ENCODE measurements at regions not wholly inside any gene's neighbourhood (a gene's known extent, or its start where the extent isn't known, plus 50 kb on each side); places are given as distances from the start of the nearest gene placed in this dataset.

DNA sequence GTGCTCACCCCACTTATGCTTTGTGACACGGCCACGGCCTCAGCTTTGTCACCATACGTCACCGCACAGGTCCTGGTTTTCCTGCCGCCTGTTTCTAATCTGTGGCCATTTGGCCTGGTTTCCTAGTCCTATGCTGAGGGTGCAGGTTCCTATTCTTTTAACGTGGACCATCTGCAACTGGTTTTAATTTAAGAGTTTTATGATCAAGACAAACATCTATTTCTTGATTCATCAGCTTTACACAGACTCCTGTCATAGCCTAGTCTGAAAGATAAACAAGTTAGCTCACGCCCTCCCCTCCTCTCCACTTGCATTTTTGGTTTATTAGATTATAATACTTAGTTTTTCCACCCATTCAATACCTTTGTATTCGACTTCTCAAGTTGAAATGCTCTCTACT lies 97.5 kb upstream of the RPS6KA2 start:
- Histone ChIP-seq H3K9me3 (replicated peaks in 1 of 2; ENCODE audit: control insufficient read depth in 1 of 2, insufficient read depth in 1 of 2, low read length in 2 of 2) (no peaks in the 10 kb centered on the region), H3K27me3 (ENCODE audit: control insufficient read depth in 2 of 2, insufficient read depth in 2 of 2, low read length in 2 of 2) (no peaks in the 10 kb centered on the region), H3K9ac (ENCODE audit: insufficient read depth, low read length, poor library complexity, severe bottlenecking) (no peak overlapping the region), H4K20me1 (ENCODE audit: insufficient read depth, low read length) (no peaks in the 10 kb centered on the region), H2AFZ (ENCODE audit: insufficient read depth, low read depth, low read length, poor library complexity, severe bottlenecking) (no peak overlapping the region), H3K36me3 (replicated peaks in 1 of 2; ENCODE audit: control insufficient read depth in 1 of 2, insufficient read depth in 2 of 2, low read length in 2 of 2) (no peaks in the 10 kb centered on the region), H3K4me1 (ENCODE audit: control insufficient read depth in 1 of 2, insufficient read depth in 2 of 2, low read length in 2 of 2) (no peaks in the 10 kb centered on the region), H3K4me2 (replicated peaks; ENCODE audit: extremely low read depth, low read length, poor library complexity, severe bottlenecking) (no peak overlapping the region), H3K27ac (ENCODE audit: low read depth in 1 of 2, low read length in 2 of 2) (no peak overlapping the region), H3K79me2 (ENCODE audit: insufficient read depth, low read length) (no peaks in the 10 kb centered on the region), H3K4me3 (replicated peaks in 1 of 3; ENCODE audit: low read depth in 2 of 3, low read length in 3 of 3) (no peak overlapping the region)
- Mint-ChIP-seq H3K4me3 (no peak overlapping the region), H3K27ac (peak overlapping the region in 1 of 7 donors; percentile 9), H3K9me3 (peaks cover 0 to 2% (median 0%) of the 10 kb centered on the region in 7 donors), H3K36me3 (no peaks in the 10 kb centered on the region), H3K27me3 (ENCODE audit: low read depth in 3 of 3) (peaks cover 0 to 5% (median 2%) of the 10 kb centered on the region in 3 donors), H3K4me1 (peaks cover 6% of the 10 kb centered on the region)
- intact Hi-C loops (cut with micrococcal nuclease): no loop called here
- no peak for TF ChIP-seq CTCF (IDR thresholded peaks at IDR 0.05)
- WGBS (ENCODE audit: insufficient coverage): 100% methylated on average over 2 of the region's 8 CpGs
- DNase-seq: no peak

- no peaks in the 10 kb centered on the region for H3K36me3 ChIP-seq (replicated peaks in 1 of 2; ENCODE audit: control insufficient read depth in 1 of 2, insufficient read depth in 2 of 2, low read length in 2 of 2)
- WGBS (ENCODE audit: insufficient coverage): 99% methylated on average over 10 of the region's 11 CpGs
Observed at GRCh38 chr6:166722785-166723184, 95.7 kb upstream of the RPS6KA2 start.

More at GRCh38 chr6:166722785-166723184, 95.7 kb upstream of the RPS6KA2 start:
- no peak overlapping the region for H3K27ac Mint-ChIP-seq
- H3K4me3 Mint-ChIP-seq: no peak overlapping the region
- Histone ChIP-seq H3K27me3 (ENCODE audit: control insufficient read depth in 2 of 2, insufficient read depth in 2 of 2, low read length in 2 of 2) (no peaks in the 10 kb centered on the region), H3K4me3 (replicated peaks in 1 of 3; ENCODE audit: low read depth in 2 of 3, low read length in 3 of 3) (no peak overlapping the region), H3K9me3 (replicated peaks in 1 of 2; ENCODE audit: control insufficient read depth in 1 of 2, insufficient read depth in 1 of 2, low read length in 2 of 2) (no peaks in the 10 kb centered on the region), H3K79me2 (ENCODE audit: insufficient read depth, low read length) (no peaks in the 10 kb centered on the region), H3K27ac (ENCODE audit: low read depth in 1 of 2, low read length in 2 of 2) (no peak overlapping the region), H3K4me2 (replicated peaks; ENCODE audit: extremely low read depth, low read length, poor library complexity, severe bottlenecking) (no peak overlapping the region), H2AFZ (ENCODE audit: insufficient read depth, low read depth, low read length, poor library complexity, severe bottlenecking) (no peak overlapping the region), H3K4me1 (ENCODE audit: control insufficient read depth in 1 of 2, insufficient read depth in 2 of 2, low read length in 2 of 2) (no peaks in the 10 kb centered on the region), H3K9ac (ENCODE audit: insufficient read depth, low read length, poor library complexity, severe bottlenecking) (no peak overlapping the region), H4K20me1 (ENCODE audit: insufficient read depth, low read length) (no peaks in the 10 kb centered on the region)
- intact Hi-C loops (cut with micrococcal nuclease): no loop called here
- no peak for DNase-seq
- H3K27me3 Mint-ChIP-seq (ENCODE audit: low read depth in 3 of 3): peaks cover 0 to 5% (median 2%) of the 10 kb centered on the region in 3 donors
- no peaks in the 10 kb centered on the region for H3K36me3 Mint-ChIP-seq
- no peaks in the 10 kb centered on the region for H3K9me3 Mint-ChIP-seq
- TF ChIP-seq CTCF (IDR thresholded peaks at IDR 0.05): no peak
- no peaks in the 10 kb centered on the region for H3K4me1 Mint-ChIP-seq
